HG03280 (cell line): ENCODE measurements at regions not wholly inside any gene's neighbourhood (a gene's known extent, or its start where the extent isn't known, plus 50 kb on each side); places are given as distances from the start of the nearest gene placed in this dataset.

ENCODE experiments used
- ATAC-seq: cut with Tn5 transposase; IDR thresholded peaks from one replicate; pipeline ENCODE4 v1.9.1; 2021; ENCODE audit warnings: mild to moderate bottlenecking, moderate library complexity; ENCODE audit not compliant: unreplicated experiment

- no peak for ATAC-seq
Observed at GRCh38 chr6:145245119-145245518, 490.2 kb downstream of the EPM2A start.

- no peak for ATAC-seq
Observed at GRCh38 chr6:145247692-145248419, 487.5 kb downstream of the EPM2A start.

GRCh38 chr6:145250436-145250835, 484.9 kb downstream of the EPM2A start:
- ATAC-seq: no peak

- ATAC-seq: no peak
Observed at GRCh38 chr6:145252737-145253136, 482.6 kb downstream of the EPM2A start.

- ATAC-seq: no peak
Observed at GRCh38 chr6:145254649-145255401, 480.5 kb downstream of the EPM2A start.

GRCh38 chr6:145257704-145258103, 477.6 kb downstream of the EPM2A start:
- no peak for ATAC-seq

GRCh38 chr6:145258122-145258521, 477.2 kb downstream of the EPM2A start:
- no peak for ATAC-seq

GRCh38 chr6:145260484-145261175, 474.7 kb downstream of the EPM2A start:
- no peak for ATAC-seq

GRCh38 chr6:145261758-145262157, 473.6 kb downstream of the EPM2A start:
- no peak for ATAC-seq

GRCh38 chr6:145262771-145263170, 472.5 kb downstream of the EPM2A start:
- no peak for ATAC-seq

GRCh38 chr6:145263778-145264211, 471.5 kb downstream of the EPM2A start:
- no peak for ATAC-seq

GRCh38 chr6:145266432-145267075, 468.8 kb downstream of the EPM2A start:
- no peak for ATAC-seq

GRCh38 chr6:145267076-145267867, 468.0 kb downstream of the EPM2A start:
- no peak for ATAC-seq

- ATAC-seq: no peak
Observed at GRCh38 chr6:145270464-145270863, 464.9 kb downstream of the EPM2A start.

GRCh38 chr6:145271040-145271439, 464.3 kb downstream of the EPM2A start:
- no peak for ATAC-seq

GRCh38 chr6:145271577-145271976, 463.7 kb downstream of the EPM2A start:
- no peak for ATAC-seq

- no peak for ATAC-seq
Observed at GRCh38 chr6:145272246-145272645, 463.1 kb downstream of the EPM2A start.

GRCh38 chr6:145273136-145273535, 462.2 kb downstream of the EPM2A start:
- no peak for ATAC-seq

GRCh38 chr6:145274083-145274482, 461.2 kb downstream of the EPM2A start:
- no peak for ATAC-seq

GRCh38 chr6:145275019-145275418, 460.3 kb downstream of the EPM2A start:
- ATAC-seq: no peak
